Dermis blood vessel endothelial cell (primary cell): ENCODE measurements at regions not wholly inside any gene's neighbourhood (a gene's known extent, or its start where the extent isn't known, plus 50 kb on each side); places are given as distances from the start of the nearest gene placed in this dataset.

ENCODE experiments used
- DNase-seq: peaks from one replicate; pipeline ENCODE4 v3.0.0; 2010

DNA sequence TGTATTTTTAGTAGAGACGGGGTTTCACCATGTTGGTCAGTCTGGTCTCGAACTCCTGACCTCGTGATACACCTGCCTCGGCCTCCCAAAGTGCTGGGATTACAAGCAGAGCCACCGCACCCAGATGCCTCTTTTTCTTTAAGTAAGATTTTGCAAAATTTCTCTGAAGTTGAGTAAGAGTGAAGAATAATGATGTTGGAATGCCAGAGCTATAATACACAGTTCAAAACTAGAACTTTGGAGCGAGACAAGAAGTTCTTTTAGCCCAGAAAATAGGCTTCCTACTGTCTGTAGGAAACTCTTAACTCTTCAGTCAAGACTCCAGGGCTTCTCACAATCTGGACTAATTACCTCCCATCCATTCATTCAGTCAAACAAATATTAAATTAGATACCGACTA lies 51.4 kb downstream of the MARCHF4 start:
- no peak for DNase-seq

DNA sequence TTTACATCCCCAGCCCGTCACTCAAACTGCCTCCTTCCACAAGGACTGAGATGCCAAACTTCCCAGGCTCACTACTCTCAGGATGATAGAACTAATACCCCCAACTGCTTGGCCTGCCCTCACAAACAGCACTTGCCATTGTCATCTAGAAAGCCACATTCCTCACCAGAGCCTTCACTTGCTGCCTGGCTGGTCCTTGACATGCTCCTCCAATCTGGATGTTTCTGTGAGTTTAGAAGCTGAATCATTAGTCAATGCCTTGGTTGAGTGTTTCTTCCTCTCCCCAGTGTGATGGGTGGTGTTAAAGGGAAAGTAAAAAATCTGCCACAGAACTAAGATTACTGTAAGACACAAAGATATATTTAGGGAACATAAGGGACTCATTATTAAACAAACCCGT lies 52.5 kb downstream of the MARCHF4 start:
- DNase-seq: no peak

DNA sequence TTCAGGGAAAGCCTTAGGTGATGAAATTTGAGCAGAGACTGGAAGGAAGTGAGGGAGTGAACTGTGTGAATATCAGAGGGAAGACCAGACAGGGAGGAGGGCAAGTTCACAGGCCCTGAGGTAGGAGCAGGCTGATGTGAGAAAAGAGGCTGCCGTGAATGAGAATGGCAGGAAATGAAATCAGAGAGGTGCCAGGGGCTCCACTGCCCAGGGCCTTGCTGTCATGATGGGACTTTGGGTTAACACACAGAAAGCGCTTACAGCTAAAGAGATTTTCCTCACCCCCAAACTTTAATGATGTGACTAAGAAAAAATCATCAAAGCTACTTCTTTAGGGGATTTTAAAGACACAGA lies 53.8 kb downstream of the MARCHF4 start:
- peak; percentile 47 for DNase-seq

DNA sequence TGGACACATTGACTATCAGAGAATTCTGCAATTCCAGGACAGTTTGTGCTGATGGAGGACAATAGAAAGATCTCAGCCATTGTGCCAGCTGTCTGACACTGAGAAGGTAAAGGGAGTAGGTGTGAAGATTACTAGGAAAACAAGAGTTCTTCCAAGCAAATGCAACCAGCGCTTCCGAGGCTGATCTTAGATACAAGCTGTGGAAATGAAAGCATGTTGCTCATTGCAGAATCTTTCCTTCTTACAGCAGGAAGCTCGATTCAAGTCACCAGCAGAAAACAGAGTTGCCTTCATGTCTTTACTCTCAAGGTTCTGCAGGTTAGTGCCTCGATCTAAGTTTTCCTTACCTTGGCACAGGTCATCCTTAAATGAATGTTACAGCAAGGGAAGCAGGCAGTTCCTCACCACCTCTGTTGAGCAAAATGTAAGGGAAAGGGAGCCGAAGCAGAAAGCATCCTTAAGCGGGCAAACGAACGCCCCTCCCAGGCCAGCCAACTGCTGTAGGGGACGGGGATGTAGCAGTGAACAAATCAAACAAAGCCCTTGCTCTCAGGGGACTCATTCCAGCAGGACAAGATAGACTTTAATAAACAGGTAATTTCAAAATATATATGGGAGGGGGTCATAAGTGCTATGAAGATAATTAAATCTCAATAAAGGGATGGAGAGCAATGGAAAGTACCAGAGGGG lies 54.3 kb downstream of the MARCHF4 start:
- peak; percentile 23 for DNase-seq

DNA sequence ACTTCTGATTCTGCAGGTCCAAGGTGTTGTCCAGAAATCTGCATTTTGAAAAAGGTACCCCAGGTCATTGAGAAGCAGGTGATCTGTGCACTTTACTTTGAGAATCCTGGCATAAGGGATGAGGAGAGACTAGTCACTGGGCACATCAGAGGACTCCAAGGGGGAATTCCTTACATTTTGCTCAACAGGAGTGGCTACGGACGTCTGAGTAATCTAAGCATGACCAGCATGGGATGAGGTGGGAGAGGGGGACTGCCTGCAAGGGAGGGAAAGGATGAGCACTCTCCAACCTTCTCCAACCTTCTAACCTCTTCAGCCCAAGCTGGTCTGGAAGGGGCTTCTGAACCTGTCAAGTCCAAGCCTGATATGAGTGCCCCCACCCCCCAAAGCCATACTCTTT lies 55.5 kb downstream of the MARCHF4 start:
- DNase-seq: peak; percentile 40

DNA sequence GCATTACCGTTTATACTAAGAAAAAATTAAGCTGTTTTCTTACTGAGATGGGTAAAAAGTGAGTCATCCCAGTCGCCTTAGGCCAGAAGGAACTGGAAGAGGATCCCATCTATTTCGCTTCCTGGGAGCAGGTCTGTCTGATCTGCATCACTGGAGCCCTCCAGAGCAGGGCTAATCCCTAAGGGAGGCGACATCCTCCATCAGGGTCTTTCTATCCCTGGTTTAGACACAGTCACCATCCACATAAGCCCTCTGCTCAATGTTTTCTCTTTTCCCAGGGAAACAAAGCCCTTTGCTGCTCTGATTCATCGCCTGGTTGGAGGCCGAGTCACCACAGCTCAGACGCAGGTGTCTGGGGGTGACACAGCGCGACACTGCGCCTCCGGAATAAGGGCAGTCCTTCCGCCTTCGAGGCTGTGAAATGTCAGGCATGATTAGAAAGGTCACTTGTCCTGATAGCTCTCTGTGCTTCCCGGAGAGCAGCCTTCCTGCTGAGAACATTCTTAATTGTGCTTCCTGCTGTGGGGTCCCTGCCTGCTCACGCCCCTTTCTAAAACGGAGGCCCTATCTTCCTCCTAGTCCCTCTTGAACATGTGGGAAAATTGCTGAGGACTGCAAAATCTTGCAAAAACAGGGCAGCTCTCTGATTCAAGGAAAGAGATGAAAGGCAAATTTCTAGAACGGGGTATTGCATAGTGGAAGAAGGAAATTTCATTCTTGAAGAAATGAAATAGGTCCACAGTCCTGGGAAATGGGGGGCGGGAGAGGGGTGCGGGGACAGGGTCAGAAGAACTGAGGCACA lies 56.3 kb downstream of the MARCHF4 start:
- peak; percentile 81 for DNase-seq

DNA sequence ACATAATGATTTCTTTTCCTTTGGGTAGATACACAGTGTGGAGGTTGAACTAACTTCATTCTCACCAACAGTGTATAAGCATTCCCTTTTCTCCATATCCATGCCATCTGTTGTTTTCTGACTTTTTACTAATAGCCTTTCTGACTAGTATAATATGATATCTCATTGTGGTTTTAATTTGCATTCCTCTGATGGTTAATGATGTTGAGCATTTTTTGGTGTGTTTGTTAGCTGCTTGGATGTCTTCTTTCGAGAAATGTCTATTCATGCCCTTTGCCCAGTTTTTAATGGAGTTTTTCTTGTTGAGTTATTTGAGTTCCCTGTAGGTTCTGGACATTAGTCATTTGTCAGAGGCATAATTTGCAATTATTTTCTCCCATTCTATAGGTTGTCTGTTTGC lies 59.8 kb downstream of the MARCHF4 start:
- no peak for DNase-seq

DNA sequence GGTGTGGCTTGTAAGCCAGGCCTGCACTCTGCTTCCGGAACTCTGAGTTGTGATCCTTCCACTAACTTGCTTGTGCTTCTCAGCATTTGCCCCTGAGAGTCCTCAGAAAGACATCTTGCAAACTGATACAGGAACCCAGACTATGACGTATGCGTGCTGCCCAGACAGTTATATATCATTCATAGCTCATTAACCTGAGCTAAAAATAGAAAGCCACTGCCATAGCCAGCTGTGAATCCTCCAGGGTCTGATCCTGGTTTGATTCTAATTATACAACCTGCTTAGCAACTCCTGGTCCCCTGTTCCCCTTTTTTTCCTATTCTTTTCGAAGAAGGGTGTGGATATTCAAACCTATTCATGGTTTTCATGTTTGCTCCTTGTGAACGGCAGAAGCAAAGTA lies 63.7 kb downstream of the MARCHF4 start:
- no peak for DNase-seq

DNA sequence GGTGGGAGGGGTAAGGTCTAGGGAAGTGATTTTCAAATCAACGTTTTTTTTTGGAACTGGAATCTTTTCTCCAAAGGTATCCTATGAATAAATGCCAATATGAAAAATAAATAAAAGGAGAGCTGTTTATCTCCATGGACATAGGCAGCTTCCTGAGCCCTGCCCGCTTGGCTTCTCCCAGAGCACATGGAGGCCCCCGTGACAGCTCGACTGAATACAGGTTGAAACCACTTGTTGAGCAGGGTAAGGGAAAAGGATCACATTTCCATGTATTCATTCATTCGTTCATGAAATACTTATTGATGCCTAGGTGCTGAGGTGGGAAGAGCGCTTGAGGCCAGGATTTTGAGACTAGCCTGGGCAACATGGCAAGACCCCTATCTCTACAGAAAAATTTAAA lies 64.8 kb downstream of the MARCHF4 start:
- DNase-seq: no peak

DNA sequence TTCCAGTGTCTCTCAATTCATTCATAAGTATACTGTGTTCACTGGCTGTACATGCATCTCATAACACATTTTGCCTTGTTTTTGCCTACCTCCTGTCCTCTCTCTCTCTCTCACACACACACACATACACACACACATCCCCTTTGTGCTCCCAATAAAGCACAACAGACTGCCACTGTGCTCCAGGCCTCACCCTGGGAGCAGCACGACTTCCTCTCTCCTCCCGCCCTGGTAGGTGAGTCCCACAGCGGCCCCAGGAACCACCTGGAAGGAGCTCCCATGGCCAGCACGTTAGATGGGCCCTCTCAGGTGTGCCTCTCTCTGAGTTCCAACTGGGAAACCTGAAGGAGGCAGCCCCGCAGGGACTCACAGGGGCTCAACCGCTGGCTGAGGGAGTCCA lies 65.4 kb downstream of the MARCHF4 start:
- DNase-seq: peak; percentile 33

DNA sequence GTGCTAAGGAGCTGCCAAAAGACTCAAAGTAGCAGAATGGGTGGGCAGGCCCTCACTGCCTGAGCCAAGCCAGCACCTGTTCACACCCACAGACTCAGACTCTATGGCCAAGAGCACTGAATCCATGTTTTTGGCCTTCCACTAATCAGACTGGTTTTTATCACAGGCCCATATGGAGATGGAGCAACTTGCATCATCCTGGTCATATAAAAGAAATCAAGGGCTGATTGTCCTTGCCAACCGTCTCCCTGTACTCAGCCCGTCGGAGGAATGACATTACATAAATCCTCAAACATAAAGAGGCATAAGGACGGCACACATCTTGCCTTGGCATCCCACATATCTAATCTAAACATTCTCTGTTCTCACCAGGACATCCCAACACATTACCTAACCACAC lies 66.7 kb downstream of the MARCHF4 start:
- DNase-seq: no peak

DNA sequence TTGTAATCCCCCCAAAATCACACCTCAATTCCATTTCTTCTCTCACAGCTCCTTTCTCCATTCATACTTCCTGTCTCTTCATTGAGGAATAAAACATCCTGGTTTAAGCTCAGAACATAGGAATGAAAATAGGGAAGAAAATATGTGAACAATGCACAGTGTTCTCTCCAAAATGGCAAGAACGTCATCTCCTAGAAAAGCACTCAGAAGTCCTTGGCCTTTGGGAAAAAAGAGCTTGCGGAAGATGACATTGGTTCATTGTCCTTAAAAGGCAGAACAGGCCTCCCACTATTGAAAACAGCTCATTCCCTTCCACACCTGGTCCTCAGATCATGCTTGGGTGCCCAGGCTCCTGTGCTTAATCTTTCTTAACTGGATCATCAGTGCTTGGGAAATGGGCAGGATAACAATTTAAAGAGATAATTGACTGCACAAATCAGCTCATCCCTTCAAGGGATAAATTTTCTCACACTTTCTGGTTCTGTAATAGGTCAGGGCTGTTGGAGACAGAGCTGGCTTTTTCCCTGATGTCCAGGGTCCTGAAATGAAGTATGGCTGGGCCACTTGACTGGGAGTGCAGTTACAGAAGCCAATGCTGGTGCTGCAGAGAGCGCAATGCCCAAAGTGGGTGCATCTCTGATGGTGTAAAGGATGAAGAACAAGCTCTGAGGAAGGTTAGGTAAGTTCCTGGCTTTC lies 69.2 kb downstream of the MARCHF4 start:
- no peak for DNase-seq

DNA sequence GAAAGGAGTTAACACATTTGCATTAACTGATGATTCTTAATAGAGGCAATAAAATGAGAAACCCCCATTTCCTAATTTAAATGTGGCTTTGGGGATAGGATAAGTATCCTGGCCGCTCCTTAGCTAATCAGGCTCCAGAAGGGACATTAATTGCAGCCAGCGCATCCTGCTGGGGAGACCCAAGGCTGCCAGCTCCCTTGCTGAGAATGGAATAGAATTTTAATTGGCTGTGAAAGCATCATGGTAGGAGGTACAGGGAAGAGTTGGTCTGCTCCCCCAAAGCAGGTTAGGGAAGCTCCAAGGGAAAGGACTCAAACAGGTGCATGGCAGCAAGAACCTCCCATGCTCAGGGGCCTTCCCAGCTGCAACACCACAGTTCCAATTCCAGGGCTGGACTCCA lies 71.4 kb downstream of the MARCHF4 start:
- DNase-seq: no peak

DNA sequence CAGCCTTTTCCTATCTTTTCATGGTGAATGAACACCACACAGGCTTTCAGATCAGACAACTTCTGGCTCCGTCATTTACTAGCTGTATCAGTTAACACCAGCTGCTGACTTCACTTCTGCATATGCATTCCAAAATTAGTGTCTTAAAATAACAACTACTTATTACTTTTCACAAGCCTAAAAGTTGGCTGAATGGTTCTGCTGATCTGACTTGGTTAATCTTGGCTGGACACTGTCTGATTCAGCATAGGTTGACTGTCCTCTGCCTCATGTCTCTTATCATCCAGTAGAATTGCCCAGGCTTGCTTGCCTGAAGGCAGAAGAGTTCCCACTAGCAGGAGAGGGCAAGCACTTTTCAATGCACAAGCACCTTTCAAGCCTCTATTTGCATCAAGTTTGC lies 72.7 kb downstream of the MARCHF4 start:
- no peak for DNase-seq

DNA sequence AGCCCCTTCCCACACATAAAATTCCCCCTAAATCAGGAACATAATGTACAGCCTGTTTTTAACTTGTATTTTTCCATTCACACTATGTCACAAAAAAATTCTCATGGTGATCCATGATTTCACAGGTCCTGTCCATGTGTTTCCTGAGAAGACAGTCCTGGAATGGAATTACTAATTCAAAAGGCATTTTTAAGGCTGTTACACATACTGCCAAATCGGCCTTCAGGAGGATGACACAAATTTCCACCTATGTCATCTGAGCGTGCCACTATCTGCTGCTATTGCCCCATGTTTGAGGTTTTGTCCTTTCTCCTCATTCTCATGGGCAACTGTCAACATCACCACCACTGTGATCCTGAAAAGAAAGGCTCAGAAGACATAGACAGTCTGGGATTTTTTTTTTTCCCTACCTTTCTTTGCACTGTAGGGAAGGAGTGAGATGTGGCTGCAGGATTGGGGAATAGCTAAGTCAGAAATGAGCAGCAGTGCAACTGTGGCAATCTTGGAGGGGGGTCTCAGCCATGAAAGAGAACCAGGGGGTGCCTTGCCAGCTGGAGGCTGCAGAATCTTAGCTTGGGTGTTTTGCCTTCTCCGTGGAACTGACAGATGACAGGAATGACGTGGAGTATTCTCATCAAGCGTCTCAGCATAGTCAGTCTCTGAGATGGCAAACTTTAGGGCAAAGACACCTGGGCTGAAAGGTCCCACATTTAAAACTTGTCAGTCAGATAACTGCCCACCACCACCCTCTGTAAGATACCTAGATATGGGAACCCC lies 73.4 kb downstream of the MARCHF4 start:
- DNase-seq: peak; percentile 80

DNA sequence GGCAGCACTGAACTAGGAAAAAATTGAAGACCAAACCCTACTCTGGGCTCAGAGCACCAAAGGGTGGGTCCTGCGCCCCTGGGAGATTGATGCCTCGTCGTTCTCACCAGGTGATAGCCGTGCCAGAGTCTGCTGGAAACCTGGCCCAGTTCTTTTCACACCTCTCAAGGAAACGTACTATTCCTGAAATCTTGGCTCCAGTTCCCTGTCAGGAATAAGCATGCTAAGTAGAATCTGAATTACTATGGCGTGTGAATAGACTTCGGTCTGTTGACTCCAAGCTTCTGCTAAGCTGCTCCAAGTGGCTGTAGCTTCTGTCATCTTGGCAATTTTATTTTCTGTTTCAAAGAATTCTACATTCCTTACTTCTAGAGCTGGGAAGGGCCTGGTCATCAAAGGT lies 75.4 kb downstream of the MARCHF4 start:
- DNase-seq: no peak

DNA sequence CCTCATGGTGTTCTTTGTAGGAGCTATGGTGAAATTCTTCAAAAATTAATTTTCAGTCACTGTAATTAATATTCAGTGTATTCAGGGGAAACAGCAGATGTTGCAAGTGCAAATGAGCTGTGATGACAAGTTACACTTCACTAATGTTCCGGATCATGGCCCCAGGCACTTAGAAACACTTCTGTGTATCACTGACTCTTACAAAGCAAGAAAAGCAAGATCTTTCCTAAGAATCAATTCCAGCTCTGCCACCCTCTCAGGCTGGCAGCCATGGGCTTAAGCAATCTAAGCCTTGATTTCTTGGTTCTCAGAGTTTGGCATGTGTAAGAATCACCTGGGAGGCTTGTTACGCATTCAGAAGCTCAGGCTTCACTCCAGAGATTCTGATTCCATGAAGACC lies 78.0 kb downstream of the MARCHF4 start:
- no peak for DNase-seq

DNA sequence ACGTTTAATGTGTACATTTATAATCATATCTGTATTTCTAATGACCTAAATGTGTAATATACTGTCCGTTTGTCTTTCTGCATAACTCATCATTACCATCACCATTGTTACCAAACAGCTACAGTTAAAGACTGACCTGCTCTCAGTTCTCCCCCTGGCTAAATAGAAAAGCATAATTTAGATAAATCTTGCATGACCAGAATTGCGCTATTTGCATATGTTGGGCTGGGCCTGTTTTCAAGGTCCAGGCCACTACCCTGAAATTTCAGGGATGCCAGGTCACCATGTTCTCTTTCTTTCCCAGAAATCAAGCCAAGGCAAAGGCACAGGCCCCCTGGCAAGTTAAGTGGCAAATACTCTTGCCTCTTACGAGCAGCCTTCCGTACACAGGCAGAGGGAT lies 78.4 kb downstream of the MARCHF4 start:
- DNase-seq: no peak

DNA sequence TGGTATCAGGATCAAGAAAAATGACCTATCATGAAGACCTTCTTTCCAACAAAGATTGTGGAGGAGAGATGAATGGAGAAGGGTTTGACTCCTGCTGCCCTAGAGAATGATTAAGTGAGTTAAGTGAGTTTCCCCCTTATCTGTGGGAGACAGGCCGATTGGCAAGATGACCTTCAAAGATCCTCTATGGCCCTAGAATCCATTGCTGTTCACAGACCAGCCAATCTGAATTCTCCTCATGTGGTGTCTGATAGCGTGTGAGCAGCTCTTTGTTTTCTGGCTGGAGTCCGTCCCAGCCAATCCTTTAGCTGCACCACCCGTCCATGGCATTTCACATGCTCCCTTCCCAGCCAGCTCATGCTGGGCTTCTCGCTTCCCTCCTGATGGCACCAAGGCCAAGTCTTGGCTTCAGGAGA lies 79.4 kb downstream of the MARCHF4 start:
- peak; percentile 27 for DNase-seq

DNA sequence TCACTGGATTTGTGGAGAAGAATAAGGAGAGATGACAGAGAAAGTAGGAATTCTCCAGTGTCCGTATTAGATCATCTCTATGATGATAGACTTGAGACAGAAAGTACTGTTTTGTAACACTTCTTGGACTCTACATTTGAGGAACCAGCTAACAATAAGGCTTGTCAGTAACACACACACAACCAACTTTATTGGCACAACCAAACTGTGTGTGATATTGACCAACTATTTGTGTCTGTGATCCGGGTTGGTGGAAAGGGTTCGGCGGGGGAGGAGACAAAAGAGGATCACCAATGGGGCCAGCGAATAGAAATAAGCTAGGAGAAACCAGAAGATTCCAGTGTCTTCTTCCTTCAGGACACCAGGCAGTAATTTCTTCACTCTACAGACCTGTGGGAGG lies 79.8 kb downstream of the MARCHF4 start:
- DNase-seq: no peak

DNA sequence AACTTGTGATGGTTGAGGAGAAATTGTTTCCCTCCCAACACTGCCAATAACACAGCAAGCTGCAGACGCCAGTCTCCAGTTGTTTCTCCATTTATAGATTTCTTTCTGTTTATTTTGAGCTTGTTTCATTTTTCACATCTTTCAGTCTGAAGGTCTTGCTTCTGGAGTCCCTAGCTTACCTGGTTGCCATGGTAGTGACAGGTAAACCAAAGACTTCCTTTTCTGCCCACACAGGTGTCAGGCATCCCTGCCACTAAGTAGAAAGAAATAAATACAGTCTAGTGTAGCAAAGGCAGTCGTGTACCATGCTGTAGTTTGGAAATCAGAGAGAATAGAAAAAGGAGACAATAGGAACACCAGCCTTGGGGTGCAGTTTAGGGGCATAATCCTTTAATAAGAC lies 82.8 kb downstream of the MARCHF4 start:
- DNase-seq: no peak

DNA sequence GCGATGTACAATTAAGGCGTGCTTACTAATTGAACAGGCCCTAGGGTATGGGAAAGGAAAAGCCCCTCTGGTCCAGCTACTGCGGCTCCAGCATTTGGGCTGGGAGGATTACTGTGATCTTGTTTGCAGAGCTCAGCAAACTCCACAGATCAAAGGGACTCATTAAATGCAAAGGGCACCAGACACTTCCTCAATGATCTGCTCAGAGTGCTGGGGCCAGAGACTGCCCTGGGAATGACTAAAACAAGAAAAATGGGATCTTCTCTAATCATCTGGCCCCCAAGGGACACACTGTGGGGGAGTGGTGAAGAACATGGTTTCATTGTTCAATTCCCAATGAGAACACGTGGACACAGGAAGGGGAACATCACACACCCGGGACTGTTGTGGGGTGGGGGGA lies 85.0 kb downstream of the MARCHF4 start:
- DNase-seq: peak; percentile 25

DNA sequence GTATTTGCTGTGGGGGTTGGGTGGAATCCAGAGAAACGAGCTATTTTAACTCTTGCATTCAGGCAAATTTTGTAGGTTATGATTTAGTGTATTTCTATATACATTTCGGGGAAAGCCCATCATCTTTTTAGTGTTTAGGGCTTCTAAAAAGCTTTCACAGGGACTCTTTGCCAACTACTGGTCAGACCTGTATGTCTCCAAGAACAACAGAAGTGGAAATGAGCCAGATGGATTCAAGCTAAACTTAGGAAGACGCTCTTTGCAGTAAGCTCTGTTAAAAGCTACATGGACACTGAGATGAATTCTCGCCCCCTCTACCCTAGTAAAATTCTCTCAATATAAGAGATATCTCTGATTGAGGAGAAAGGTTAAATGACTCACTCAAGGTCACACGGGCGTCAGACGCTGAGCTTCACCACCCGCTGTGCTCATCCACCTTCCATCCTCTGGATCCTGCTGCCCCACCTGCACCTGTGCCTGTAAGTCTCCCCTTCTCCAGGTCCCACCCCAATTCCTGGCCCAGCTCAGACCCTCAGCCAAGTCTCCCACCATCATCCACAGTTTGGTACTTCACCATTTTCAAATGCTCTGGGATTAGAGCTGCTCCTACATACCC lies 85.6 kb downstream of the MARCHF4 start:
- DNase-seq: peak; percentile 26
